Karpas-422 (cell line): ENCODE measurements at regions not wholly inside any gene's neighbourhood (a gene's known extent, or its start where the extent isn't known, plus 50 kb on each side); places are given as distances from the start of the nearest gene placed in this dataset.
A peak's percentile ranks its signal among the peaks of the same experiment; 100 is the strongest.
"Not testable (repeated sequence)": the region's sequence is repeated elsewhere in the genome, so short reads cannot be mapped to it uniquely, and the experiment has no call there.

ENCODE experiments used
- DNase-seq: peaks from one replicate; pipeline ENCODE4 v3.0.0-alpha.2; 2015
- H2AFZ ChIP-seq: fragments of 200-600 bp; sonication (generic); 2 replicates; pipeline ENCODE4 v1.6.1; 2014; ENCODE audit warnings: antibody characterized with exemption, low read length, mixed read lengths
- H3K27ac ChIP-seq: fragments of 200-600 bp; sonication (generic); 2 replicates; pipeline ENCODE4 v1.5.1; 2014; ENCODE audit warnings: mild to moderate bottlenecking, low read length, moderate library complexity
- H3K27me3 ChIP-seq: fragments of 200-600 bp; sonication (generic); 2 replicates; pipeline ENCODE4 v1.6.1; 2014; ENCODE audit warnings: low read length, mixed read lengths
- H3K36me3 ChIP-seq: fragments of 200-600 bp; sonication (generic); 2 replicates; pipeline ENCODE4 v1.6.1; 2014; ENCODE audit warnings: low read length, mixed read lengths; ENCODE audit not compliant: insufficient read depth
- H3K4me1 ChIP-seq: fragments of 200-600 bp; sonication (generic); 2 replicates; pipeline ENCODE4 v1.6.1; 2014; ENCODE audit warnings: mild to moderate bottlenecking, low read length, mixed read lengths
- H3K4me2 ChIP-seq: fragments of 200-600 bp; sonication (generic); 2 replicates; pipeline ENCODE4 v1.6.1; 2014; ENCODE audit warnings: low read length, low read depth, mild to moderate bottlenecking; ENCODE audit not compliant: poor library complexity, severe bottlenecking
- H3K4me3 ChIP-seq: fragments of 200-600 bp; sonication (generic); 2 replicates; pipeline ENCODE4 v1.5.1; 2014; ENCODE audit warnings: mild to moderate bottlenecking, antibody characterized with exemption, low read length, mixed read lengths
- H3K79me2 ChIP-seq: fragments of 200-600 bp; sonication (generic); 2 replicates; pipeline ENCODE4 v1.6.1; 2014; ENCODE audit warnings: mild to moderate bottlenecking, low read length, mixed read lengths
- H3K9ac ChIP-seq: fragments of 200-600 bp; sonication (generic); 2 replicates; pipeline ENCODE4 v1.6.0; 2014; ENCODE audit warnings: low read length
- H3K9me2 ChIP-seq: fragments of 200-600 bp; sonication (generic), shearing (Covaris generic); replicated peaks from 2 replicates; pipeline ENCODE4 v1.6.0; 2014; ENCODE audit warnings: mild to moderate bottlenecking, low read length, moderate library complexity; ENCODE audit not compliant: insufficient read depth
- H3K9me3 ChIP-seq: fragments of 300-700, 200-600 bp; sonication (generic); 2 replicates; pipeline ENCODE4 v1.6.1; 2014; ENCODE audit warnings: low read length, mixed read lengths
- H4K20me1 ChIP-seq: fragments of 200-600 bp; sonication (generic); 2 replicates; pipeline ENCODE4 v1.6.1; 2014; ENCODE audit warnings: mild to moderate bottlenecking, antibody characterized with exemption, low read length, low read depth; ENCODE audit not compliant: insufficient read depth

- Histone ChIP-seq H3K4me1 (no peaks in the 10 kb centered on the region), H4K20me1 (no peaks in the 10 kb centered on the region), H3K36me3 (no peaks in the 10 kb centered on the region), H2AFZ (no peak overlapping the region), H3K9me3 (no peaks in the 10 kb centered on the region), H3K9me2 (no peaks in the 10 kb centered on the region), H3K79me2 (no peaks in the 10 kb centered on the region), H3K27ac (no peak overlapping the region), H3K4me3 (no peak overlapping the region), H3K9ac (no peak overlapping the region), H3K27me3 (no peaks in the 10 kb centered on the region), H3K4me2 (no peak overlapping the region)
- DNase-seq: no peak
These were observed 60.3 kb upstream of the PPP2R3B start for GRCh38 chrX:447052-447451.

DNA sequence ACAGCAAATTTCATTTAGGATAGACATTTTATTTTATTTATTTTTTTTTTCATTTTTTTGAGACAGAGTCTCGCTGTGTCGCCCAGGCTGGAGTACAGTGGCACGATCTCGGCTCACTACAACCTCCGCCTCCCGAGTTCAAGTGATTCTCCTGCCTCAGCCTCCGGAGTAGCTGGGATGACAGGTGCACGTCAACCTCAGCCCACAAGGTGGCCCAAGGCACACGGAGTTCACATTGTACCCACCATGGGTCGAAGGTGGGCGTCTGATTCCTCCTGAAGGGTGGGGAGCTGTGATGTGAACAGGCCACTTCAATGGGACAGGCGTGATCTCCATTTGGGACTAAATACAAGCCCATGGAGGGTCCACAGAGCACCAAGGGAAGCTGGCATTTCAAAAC is 65.0 kb upstream of the PPP2R3B start:
- H3K9ac ChIP-seq, H3K4me3 ChIP-seq, H3K27ac ChIP-seq, H3K79me2 ChIP-seq, H3K4me2 ChIP-seq, H4K20me1 ChIP-seq, H3K36me3 ChIP-seq, H3K9me3 ChIP-seq, H3K4me1 ChIP-seq, H3K9me2 ChIP-seq, H3K27me3 ChIP-seq, H2AFZ ChIP-seq: not testable (repeated sequence)
- peak; percentile 51 for DNase-seq

GRCh38 chrX:452598-452997 is 65.9 kb upstream of the PPP2R3B start:
- Histone ChIP-seq H3K79me2 (no peaks in the 10 kb centered on the region), H2AFZ (no peak overlapping the region), H3K9ac (no peak overlapping the region), H3K4me1 (no peaks in the 10 kb centered on the region), H4K20me1 (no peaks in the 10 kb centered on the region), H3K27me3 (no peaks in the 10 kb centered on the region), H3K4me3 (no peak overlapping the region), H3K9me2 (no peaks in the 10 kb centered on the region), H3K9me3 (no peaks in the 10 kb centered on the region), H3K4me2 (no peak overlapping the region), H3K36me3 (no peaks in the 10 kb centered on the region), H3K27ac (no peak overlapping the region)
- DNase-seq: no peak

DNA sequence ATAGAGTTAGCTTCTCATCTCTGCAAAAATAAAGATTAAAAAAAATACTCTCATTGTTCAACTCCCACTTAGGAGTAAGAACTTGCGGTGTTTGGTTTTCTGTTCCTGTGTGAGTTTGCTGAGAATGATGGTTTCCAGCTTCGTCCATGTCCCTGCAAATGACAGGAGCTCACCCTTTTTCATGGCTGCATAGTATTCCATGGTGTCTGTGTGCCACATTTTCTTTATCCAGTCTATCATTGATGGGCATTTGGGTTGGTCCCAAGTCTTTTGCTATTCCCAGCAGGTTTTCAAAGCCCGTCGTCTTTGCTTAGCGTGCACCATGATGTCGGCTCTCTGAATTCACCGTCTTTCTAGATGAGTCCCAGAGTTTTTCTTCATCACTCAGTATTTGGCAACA is 67.8 kb upstream of the PPP2R3B start:
- not testable (repeated sequence) for H3K4me3 ChIP-seq, DNase-seq, H3K9ac ChIP-seq, H3K36me3 ChIP-seq, H3K4me1 ChIP-seq, H3K27ac ChIP-seq, H4K20me1 ChIP-seq, H3K79me2 ChIP-seq, H3K27me3 ChIP-seq, H3K9me2 ChIP-seq, H2AFZ ChIP-seq, H3K4me2 ChIP-seq, H3K9me3 ChIP-seq

DNA sequence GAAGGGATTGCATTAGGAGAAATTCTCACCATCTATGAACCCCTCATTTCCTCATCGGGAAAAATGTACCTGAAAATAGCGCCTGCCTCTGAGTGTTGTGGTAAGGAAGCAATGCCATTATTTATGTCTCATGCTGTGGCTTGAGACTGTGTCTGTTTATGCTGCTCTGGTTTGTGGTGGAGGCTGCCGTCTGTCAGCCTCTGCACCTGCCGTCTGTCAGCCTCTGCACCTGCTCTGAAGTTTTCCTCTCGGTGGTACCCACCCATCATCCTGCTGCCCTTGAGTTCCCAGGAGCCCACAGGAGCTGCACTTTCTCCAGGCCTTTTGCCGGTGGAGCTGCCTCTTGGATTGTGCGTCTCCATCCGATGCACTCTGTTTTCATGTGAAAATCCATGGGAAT is 68.5 kb upstream of the PPP2R3B start:
- no peak overlapping the region for H3K4me3 ChIP-seq
- no peak overlapping the region for H2AFZ ChIP-seq
- H3K36me3 ChIP-seq: no peaks in the 10 kb centered on the region
- no peaks in the 10 kb centered on the region for H3K9me3 ChIP-seq
- no peak overlapping the region for H3K4me2 ChIP-seq
- no peak overlapping the region for H3K9ac ChIP-seq
- no peaks in the 10 kb centered on the region for H3K27me3 ChIP-seq
- no peaks in the 10 kb centered on the region for H3K4me1 ChIP-seq
- DNase-seq: no peak
- no peaks in the 10 kb centered on the region for H3K79me2 ChIP-seq
- H3K9me2 ChIP-seq: no peaks in the 10 kb centered on the region
- H3K27ac ChIP-seq: no peak overlapping the region
- H4K20me1 ChIP-seq: no peaks in the 10 kb centered on the region

DNA sequence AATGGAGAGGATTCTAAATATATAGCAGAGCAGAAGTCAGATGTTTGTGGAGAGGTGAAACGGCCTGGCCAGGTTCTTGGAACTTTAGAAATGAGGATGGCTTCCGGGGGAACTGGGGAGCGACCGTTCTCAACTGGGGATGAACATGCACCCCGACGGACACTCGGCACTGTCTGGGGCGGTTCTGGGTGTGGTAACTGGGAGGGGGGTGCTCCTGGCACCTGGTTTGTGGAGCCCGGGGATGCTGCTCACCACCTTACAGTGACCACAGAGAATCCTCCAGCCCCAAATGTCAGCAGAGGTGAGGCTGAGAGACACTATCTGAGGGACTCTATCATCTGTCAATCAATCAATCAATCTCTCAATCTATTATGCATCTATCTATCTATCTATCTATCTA is 69.0 kb upstream of the PPP2R3B start:
- Histone ChIP-seq H3K79me2 (no peaks in the 10 kb centered on the region), H3K36me3 (no peaks in the 10 kb centered on the region), H3K9me3 (no peaks in the 10 kb centered on the region), H3K27ac (no peak overlapping the region), H3K4me1 (no peaks in the 10 kb centered on the region), H3K9me2 (no peaks in the 10 kb centered on the region), H3K27me3 (no peaks in the 10 kb centered on the region), H2AFZ (no peak overlapping the region), H3K4me2 (no peak overlapping the region), H3K9ac (no peak overlapping the region), H4K20me1 (no peaks in the 10 kb centered on the region), H3K4me3 (no peak overlapping the region)
- DNase-seq: no peak

GRCh38 chrX:456146-456545 is 69.4 kb upstream of the PPP2R3B start:
- Histone ChIP-seq H3K36me3 (no peaks in the 10 kb centered on the region), H3K4me2 (no peak overlapping the region), H3K79me2 (no peaks in the 10 kb centered on the region), H3K4me1 (no peaks in the 10 kb centered on the region), H3K9ac (no peak overlapping the region), H3K4me3 (no peak overlapping the region), H3K27me3 (no peaks in the 10 kb centered on the region), H3K9me2 (no peaks in the 10 kb centered on the region), H4K20me1 (no peaks in the 10 kb centered on the region), H3K9me3 (no peaks in the 10 kb centered on the region), H3K27ac (no peak overlapping the region), H2AFZ (no peak overlapping the region)
- no peak for DNase-seq

- no peaks in the 10 kb centered on the region for H3K4me1 ChIP-seq
- H3K9me3 ChIP-seq: no peaks in the 10 kb centered on the region
- H3K9me2 ChIP-seq: no peaks in the 10 kb centered on the region
- H3K79me2 ChIP-seq: no peaks in the 10 kb centered on the region
- H3K27me3 ChIP-seq: no peaks in the 10 kb centered on the region
- no peak overlapping the region for H3K27ac ChIP-seq
- no peaks in the 10 kb centered on the region for H4K20me1 ChIP-seq
- H3K9ac ChIP-seq: no peak overlapping the region
- no peaks in the 10 kb centered on the region for H3K36me3 ChIP-seq
- DNase-seq: no peak
- H2AFZ ChIP-seq: no peak overlapping the region
- no peak overlapping the region for H3K4me3 ChIP-seq
- H3K4me2 ChIP-seq: no peak overlapping the region
These were observed 70.0 kb upstream of the PPP2R3B start for GRCh38 chrX:456551-457291.

DNA sequence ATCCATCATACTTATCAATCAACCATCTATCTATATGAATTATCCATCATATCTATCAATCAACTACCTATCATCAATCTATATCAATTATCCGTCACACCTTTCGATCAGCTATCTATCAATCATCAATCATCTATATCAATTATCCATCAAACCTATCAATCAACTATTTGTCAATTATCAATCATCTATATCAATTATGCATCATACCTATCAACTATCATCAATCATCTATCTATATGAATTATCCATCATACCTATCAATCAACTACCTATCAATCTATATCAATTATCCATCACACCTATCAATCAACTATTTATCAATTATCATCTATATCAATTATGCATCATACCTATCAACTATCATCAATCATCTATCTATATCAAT is 70.6 kb upstream of the PPP2R3B start:
- Histone ChIP-seq H3K9ac (no peak overlapping the region), H3K36me3 (no peaks in the 10 kb centered on the region), H3K9me3 (no peaks in the 10 kb centered on the region), H3K27me3 (no peaks in the 10 kb centered on the region), H3K4me2 (no peak overlapping the region), H3K9me2 (no peaks in the 10 kb centered on the region), H4K20me1 (no peaks in the 10 kb centered on the region), H3K79me2 (no peaks in the 10 kb centered on the region), H3K4me3 (no peak overlapping the region), H3K27ac (no peak overlapping the region), H3K4me1 (no peaks in the 10 kb centered on the region), H2AFZ (no peak overlapping the region)
- DNase-seq: no peak
